K562 (cell line): ENCODE measurements at regions not wholly inside any gene's neighbourhood (a gene's known extent, or its start where the extent isn't known, plus 50 kb on each side); places are given as distances from the start of the nearest gene placed in this dataset.

Source experiments
- BRCA1 ChIP-seq, 2 experiments: fragments of 450-650 bp in 1 of 2; sonication (generic) in 1 of 2; formaldehyde crosslinking in 1 of 2; IDR thresholded peaks; 2 replicates each; pipeline versions ENCODE4 v1.5.0 to v1.6.1; 2017 to 2020; ENCODE audit warnings: mild to moderate bottlenecking in 1 of 2, missing genetic modification reagents in 1 of 2
- CTCF ChIP-seq, 3 experiments: IDR thresholded peaks in 2 of 3; conservative IDR thresholded peaks in 1 of 3; 2 replicates each; pipeline ENCODE4 v1.5.1; 2011 to 2012; ENCODE audit warnings: low read length in 3 of 3, mild to moderate bottlenecking in 3 of 3, control low read depth in 2 of 3, improper control_type of control experiment in 1 of 3, inconsistent platforms in 1 of 3, low read depth in 1 of 3, mixed read lengths in 1 of 3, moderate library complexity in 1 of 3; ENCODE audit not compliant: insufficient read depth in 2 of 3

DNA sequence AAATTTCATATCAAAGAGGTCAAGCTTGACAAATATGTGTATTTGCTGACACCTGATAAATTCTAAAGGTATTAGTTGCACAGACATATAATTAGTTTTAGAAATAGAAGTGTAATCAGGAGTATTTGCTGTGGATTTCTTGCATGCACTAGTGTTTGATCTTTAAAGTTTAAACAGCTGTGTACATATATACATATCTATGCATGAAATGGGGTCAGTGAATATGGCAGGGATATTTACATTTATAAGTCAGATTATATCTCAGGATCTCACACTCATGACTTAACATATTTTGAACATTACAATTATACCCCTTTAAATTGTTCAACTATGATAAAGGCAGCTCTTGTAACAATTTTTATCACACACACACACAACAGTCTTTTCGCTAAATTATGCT is 547.4 kb upstream of the ACTRT1 start:
- no peak for TF ChIP-seq CTCF (IDR thresholded peaks at IDR 0.05 in 2 of 3, conservative IDR thresholded peaks at IDR 0.05 in 1 of 3; ENCODE audit: insufficient read depth in 2 of 3, low read depth in 1 of 3, low read length in 3 of 3)
- no peak for TF ChIP-seq BRCA1 (IDR thresholded peaks at IDR 0.05)
- no peak for TF ChIP-seq BRCA1 (CRISPR knock-in tag; IDR thresholded peaks at IDR 0.05)
